NCI-H2029 (cell line): ENCODE measurements at regions not wholly inside any gene's neighbourhood (a gene's known extent, or its start where the extent isn't known, plus 50 kb on each side); places are given as distances from the start of the nearest gene placed in this dataset.

ENCODE experiments used
- DNase-seq: peaks from one replicate; lab custom pipeline; 2025; lab: John Stamatoyannopoulos, UW

DNA sequence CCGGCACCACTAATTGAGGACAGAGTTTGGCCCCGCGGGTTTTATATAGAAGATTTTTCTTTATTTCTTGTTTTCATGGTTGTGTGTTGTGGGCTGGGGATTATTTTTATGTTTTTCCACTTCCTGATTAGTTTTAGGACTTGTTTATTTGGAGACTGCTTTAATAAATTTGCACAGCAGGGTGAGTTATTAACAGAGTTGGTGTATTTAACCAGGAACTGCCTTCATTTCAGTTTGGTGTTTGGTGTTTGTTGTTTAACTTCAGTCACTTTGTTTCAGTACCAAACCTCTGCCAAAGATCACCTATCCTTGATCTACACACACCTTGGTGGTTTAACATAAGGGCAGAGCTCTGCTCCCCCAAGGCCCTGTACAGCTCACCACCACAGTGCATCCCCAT is 103.5 kb upstream of the LMO4 start:
- DNase-seq, result no peak

DNA sequence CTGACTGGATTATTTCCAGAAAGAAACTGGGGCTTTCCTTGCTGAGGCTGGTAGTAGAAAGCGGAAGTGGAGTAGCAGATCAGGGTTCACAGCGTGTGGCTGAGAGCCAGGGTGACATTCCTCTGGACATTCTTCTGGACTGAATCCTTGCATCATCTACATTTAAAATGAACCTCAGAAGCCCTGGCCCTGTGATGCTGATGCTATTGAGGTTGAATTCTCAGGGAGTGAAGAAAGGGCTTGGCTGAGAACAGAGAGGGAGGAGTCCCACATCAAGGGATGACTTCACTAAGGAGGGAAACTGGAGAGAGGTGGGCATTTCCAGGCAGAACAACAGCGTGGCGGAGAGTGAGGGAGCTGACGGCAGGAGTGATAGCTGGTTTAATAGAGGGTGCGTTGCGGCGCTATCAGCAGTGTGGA is 102.3 kb upstream of the LMO4 start:
- DNase-seq, result no peak

DNA sequence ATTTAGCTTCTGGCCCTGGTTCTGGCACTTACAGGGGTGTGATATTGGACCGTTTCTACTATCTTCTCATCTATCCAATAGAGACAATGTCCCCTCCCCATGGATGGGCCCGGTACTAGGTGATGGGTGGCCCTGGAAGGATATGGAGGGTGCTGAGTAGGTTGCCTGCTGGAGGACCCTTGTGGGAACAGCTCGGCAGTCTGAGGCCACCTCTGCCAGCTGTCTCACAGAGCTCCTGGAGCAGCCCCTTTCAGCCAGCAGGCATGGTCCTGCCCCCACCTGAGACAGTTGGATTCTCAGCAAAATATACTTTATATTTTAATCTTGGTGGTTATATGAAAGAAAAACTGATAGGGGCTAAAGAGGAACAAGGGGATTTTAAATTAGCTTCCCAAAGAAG is 101.0 kb upstream of the LMO4 start:
- DNase-seq, result no peak

DNA sequence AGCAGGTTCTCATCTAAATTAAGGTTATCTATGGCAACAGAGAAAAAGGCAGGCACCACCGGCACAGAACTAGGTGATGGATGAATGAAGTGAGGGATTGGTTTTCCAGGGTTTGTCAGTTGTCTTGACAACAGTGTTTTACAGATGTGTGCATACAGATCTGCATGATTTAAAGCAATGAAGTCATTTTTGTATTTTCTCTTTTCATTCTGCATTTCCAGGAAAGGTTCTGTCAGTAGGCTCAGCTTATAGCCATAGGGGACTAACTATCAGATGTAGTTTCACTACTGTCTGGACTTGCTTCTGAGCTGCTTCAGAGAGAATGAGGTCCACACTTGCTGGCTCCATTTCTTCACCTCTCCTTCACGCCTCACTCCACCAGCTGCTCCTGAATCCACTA is 98.2 kb upstream of the LMO4 start:
- DNase-seq, result no peak

DNA sequence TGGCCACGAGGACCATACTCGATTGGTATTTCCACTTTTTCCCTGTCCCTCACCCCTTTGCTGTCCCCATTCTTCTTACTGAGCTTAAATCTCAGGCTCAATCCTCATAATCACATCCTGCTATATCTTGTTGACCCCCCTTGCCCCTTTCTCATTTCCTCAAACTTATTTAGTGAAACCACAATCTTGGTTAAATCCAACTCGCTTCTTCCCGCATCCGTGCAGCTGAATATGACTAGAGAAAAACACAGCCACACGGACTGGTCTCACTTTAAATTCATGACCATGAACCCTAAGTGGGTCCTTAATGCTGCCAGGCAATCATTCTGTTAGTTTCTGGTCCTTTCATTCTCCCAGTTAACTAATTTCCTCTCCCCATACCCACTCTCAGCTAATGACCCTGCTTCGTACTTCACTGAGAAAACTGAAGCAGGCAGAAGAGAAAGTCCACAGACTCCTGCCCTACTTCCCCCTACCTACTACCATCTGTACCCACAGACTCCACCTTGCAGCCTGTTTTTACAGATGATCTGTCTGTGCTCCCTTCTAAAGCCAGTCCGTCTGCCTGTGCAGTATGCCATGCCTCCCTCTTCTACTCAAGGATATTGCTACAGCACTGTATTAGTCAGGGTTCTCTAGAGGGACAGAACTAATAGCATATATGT is 96.8 kb upstream of the LMO4 start:
- no peak for DNase-seq

DNA sequence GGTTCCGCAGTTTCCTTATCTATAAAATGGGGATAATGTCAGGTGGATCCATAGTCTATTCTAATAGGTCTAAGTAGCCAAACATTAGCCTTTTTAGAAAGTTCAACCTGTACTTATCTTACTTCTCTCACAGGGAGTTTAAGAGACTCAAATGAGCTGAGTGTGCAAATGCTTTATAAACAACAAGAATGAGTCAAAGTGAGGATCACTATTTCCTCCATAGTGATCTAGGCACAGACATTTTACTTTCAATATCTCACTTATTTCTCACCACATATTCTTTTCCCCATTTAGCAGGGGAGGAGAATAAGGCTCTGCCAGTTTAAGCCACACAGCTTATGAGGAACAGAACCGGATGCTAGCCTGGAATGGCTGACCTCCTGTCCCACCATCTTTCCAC is 92.1 kb upstream of the LMO4 start:
- no peak for DNase-seq

DNA sequence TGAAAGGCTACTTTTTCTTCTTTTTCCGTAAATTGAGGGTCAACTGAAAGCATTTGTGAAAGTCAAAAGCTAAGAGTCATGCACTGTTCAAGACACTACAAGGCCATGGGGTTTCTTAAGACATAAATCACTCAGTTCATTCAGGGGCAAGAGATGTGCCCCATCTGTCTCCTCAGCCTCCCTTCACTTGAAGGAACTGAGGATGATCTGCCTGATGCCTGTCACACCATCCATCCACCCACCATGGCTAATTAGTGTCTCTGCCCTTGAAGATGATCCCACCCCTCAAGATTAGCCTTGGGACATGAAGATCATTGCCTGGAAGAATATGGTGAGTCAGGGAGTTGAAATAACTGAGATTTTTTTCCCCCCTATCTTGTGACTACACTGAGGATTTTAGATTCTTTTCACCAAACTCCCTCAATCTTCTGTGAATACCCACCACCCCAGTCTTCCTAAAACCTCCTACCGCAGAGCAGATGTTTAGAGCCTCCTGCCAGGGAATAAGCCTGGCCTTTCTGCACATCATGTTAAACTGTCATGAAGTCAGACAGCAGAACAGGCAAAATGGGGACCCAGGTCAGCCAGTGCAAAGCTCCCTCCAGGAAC is 88.6 kb upstream of the LMO4 start:
- DNase-seq, result no peak

DNA sequence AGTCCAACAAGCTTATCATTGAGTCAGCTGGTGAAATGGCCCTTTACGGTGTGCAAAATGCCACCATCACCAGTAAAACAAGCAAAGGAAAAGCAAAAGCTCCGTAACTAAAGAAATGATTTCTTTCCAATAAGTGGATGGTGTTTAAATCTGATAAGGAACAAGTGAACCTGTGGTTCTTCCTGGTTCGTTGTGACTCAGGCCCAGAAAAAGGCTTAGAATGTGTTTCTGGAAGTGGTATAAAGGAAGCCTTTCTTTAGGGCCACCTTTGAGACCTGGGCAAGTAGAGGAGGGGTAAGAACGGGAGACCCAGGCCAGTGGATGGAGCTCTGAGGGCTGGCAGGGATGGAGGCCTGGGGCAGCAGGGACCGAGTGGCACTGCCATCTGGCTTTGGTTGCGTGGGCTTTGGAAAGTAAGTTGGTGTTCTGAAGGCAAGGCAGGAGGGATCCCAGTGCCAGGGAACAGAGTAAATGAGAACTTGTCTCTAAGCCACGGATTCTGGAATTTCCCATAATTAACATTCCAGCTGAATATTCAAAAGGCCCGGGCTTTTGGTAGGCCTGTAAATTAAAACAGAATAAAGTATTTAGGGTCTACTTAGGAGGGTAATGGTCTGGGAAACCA is 87.9 kb upstream of the LMO4 start:
- no peak for DNase-seq

DNA sequence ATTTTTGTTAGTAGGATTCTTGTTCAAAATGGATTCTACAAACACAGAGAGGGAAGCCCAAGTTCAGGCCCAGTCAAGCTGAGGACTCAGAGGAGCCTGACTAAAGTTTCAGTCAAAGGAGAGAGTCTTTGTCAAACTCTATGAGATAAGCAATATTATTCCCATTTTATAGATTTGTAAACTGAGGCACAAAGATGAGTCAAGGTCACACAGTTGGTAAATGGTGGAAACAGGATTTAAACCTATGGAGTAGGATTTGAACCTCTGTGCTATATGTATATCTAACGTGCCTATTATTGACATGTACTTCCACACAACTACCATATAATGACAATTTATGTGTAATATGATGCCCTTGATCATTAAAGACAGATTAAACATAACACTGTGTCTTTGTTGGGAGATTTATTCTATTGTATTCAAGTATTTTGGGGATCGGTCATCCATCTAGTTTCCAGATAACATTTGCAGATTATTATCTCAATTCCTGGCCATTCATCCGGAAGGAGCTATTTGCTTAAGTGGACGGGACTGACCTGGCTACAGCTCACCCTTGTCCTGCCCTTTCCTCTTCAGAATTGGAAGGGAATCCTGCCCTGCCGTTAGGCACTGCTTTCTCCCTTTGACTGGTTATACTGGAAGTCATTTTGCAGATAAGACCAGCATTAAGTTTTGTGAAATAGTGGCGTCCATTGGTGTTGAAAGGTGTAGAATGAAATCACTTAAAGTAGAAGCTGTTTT is 86.1 kb upstream of the LMO4 start:
- DNase-seq, result no peak

DNA sequence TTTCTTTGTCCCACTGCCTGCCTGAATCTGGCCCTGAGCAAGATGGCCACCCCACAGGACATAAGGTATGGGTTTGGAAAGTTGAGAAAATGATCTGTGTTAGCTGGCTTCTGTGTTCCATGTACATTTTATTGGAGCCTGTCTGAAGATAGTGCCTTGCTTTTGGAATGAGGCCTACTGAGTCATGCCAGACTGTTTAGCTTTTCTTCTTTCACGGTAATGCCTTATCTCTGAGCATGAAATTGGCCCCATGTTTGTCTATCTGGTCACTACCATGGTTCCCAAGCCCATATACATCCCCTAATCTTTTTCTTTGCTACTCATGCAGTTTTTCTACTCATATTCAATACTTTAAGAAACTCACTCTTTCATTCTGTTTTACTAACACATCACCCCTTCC is 85.1 kb upstream of the LMO4 start:
- DNase-seq, result no peak

DNA sequence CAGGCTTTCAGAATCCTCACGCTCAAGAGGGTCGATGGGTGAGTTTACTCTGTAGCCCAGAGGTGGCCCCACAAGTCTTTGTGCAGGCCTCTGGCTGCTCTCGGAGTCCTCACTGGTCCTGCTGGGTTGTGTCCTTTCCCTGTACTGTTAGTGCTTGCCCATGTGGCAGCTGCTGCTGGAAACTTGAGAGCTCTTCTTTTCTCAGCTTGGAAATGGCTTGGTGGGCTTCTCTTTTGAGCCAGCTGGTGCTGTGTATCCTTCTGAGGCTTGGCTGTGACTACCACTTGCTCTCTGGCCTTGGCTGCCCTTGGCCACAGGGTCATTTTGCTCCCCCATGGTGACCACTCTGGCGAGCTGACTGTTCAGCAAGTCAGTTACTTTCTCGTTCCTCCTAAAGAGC is 82.2 kb upstream of the LMO4 start:
- no peak for DNase-seq

DNA sequence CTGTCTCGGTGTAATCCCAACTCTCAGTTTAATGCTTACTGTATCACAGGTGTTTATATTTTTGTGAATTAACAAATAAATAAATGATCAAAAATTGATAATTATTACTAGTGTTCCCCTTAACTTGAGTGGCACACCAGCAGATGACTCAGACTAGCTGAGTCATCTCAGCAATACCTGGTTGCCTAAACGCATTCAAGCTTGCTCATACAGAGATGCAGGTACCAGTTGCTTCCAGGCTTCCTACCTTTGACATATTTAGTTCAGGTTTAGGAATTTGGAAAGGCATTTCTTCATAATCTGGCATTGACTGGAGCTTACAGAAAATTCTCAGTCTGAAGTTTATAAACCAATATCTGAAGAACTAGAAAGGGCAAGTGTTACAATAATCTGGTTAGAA is 78.9 kb upstream of the LMO4 start:
- no peak for DNase-seq

DNA sequence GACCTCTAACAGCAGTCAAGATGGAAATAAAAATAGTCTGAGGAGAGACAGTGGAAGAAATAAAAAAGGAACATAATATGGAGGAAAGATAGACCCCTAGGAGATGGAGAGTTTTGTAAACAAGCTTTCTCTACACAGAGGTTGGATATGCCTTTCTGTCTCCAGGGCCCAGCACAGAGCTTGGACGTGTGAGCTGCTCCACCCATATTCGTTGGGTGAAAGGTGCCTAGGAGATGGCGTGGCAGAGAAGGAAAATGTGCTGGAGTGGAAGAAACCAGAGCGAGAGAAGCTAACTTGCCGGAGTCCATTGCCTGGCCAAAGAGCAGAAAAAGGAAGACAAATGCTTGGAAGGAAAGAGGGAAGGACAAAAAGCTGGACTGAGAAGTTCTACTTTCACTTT is 78.3 kb upstream of the LMO4 start:
- no peak for DNase-seq

DNA sequence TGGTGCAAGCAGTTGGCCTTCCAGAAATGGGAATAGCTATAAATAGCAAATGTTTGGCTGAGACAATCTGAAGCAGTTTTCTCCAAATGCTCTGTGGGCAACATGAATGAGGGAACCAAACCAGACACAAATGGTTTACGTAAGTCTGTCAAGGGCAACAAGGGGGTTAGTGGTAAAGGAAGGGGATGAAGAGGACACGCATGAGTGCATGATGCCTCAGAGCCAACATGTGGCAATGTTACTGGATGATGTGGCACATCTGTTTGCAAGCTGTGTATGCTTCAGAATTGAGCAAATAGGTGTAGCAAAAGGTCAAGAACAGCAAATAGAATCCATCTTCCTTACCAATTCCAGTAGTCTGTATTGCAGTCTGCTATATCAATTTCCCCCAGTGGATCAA is 76.3 kb upstream of the LMO4 start:
- DNase-seq, result no peak

DNA sequence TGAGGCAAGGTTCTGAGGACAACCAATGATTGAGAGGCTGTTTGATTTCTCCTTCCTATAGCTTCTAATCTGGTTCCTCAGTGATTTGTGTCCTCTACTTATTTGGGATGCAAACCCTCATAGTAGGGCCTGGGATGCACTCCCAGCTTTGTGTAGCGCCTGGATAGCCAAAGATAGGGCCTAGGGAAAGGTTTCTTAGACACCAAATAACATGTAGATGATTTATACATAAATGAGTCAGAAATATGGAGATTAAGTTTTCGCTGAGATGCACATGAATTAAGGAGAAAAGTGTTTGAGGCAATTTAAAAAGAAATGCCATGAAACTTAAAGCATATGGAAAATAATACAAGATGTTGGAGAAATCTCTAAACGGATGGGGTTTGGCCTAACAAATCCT is 66.0 kb upstream of the LMO4 start:
- DNase-seq, result no peak

DNA sequence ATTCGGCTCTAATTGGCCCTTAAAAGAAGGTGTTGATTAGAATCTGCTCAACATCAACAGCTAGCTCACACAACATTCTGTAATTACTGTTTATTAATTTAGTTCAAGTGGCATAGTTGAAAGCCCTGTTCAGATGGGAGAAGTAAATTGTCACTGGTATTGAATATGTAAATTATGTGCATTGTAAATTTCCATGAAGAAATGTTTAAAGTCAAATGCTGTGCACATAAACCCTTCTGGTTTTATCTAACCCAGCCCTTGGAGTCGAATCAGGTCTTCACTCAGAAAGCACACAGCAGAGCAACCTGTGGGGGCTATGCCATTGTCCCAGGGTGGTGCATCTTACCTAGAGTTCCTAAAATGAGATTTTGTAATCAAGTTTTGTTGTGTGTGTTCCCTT is 65.4 kb upstream of the LMO4 start:
- no peak for DNase-seq

DNA sequence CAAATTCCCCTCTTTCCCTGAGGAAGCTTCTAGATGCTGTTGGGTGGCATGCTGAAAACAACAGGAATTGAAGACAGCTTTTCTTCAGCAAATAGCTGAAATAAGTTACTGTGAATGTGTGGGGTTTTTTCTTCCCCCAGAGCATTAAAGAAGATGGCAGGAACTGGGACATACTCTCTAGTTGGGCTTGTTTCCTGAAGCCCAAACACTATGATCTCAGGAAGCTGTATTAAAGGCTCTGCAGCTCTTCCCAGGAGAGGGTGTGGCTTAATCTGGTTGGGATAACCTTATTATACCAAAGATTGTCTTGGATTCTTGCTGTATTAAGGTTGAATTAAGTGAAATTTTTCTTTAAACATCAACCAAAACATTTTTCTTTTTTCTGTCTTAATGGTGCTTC is 64.9 kb upstream of the LMO4 start:
- no peak for DNase-seq

DNA sequence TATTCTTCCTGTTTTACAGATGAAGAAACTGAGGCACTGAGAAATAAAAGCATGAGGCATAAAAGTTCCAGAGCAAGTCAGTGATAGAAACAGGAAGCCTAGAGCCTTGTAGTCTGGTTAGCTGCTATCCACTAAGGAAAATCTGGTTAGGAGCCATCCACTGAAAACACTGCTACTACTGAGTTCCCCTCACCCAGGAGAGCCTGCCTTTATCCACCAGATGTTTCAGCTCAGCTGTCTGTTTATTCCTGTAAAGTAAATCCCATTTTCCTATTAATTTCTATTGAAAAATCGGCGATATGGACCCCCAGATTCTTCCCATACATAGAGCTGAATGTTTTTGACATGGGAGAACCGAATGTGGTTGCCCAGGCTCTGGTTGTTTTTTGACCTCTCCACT is 63.7 kb upstream of the LMO4 start:
- no peak for DNase-seq

DNA sequence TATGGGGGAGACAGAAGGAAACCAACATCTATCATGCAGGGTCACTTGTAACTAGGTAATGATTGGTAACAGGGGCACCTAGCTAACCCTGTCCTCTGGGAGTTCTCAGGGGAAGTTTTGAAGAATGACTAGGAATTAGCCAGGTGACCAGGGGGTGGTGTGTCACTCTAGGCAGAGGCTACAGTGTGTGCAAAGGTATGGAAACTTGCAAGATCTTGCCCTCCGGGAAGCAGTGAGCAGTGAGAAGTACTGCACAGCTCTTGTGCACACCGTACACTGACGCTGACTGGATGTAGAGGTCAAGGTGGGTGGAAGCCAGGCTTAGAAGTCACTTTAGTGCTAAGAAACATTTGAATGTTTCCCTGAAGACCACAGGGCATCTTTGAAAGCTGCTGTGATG is 62.9 kb upstream of the LMO4 start:
- DNase-seq, result no peak

DNA sequence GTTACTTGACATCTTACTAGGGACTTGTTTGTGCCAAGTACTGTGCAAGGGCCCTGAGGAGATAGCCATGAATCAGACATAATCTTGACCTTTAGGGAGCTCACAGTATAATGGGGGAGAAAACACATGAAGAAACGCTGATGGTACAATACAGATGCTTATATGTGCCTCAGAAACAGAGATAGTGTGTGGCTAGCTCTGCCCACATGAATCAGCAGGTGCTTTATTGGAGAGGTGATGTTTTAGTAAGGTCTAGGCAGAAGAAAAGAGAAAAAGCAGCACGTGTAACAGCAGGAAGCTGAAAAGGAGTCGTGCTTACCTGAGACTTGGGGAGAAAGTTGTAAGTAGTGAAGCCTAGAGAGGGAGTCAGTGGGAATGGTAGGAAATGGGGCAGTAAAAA is 60.6 kb upstream of the LMO4 start:
- DNase-seq, result no peak

DNA sequence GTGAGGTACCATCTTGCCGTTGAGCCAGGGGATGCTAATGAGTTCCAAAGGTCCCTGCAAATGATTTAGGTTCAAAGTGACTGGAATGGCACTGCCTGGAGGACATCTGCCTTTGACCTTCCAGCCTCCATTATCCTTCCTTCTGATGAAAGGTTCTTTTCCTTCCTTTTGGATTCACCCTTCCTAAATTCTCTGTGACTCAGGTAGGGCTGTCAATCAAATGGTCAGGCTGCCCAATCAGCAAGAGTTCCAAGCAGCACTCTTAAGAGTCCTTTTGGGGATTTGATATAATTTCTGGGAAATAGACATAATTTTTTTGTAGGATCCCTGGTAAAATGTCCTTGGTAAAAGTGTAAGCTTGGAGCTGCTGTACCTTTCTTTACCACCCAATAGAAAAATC is 58.8 kb upstream of the LMO4 start:
- DNase-seq, result no peak

DNA sequence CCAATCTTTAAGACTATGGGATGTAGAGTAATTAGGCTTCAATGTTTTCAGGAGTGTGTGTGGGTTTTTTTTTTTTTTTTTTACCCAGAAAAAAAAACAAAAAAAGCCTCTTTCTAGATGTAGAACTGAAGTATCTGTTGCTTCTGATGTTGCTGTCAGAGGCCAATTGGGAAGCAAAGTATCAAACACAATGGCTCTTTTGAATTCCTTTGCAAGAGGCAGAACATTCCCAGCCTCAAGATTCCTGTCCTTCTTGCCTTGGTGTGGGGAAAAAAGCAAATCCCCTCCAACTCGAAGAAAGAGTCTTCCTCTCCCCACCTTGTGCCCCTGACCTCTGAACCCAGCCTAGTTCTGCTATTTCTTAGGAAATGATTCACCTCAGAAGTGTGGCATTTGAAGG is 55.4 kb upstream of the LMO4 start:
- DNase-seq, result no peak

DNA sequence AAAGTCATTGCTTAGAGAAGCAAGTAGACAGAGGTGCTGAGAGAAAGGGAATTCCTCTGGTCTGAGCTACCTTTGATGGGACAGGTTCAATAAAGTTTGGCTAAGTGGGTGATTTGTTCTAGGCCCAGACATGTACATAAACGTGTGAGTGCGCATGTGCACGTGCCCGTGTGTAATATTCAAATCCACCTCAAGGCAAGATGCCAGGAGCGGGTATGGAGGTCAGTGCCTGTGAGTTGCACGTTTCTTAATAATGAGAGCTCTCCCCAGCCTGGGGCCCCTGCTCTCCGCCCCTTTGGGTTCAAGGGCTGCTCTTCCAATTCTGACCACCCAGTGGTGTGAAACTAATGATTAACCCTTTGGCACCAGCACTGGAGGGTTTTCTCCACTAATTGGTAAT is 53.8 kb upstream of the LMO4 start:
- DNase-seq, result no peak
